HG03064 (cell line): ENCODE measurements at regions not wholly inside any gene's neighbourhood (a gene's known extent, or its start where the extent isn't known, plus 50 kb on each side); places are given as distances from the start of the nearest gene placed in this dataset.

Experiments used
- ATAC-seq: cut with Tn5 transposase; IDR thresholded peaks from one replicate; pipeline ENCODE4 v1.9.1; 2021; ENCODE audit warnings: low read depth; ENCODE audit not compliant: unreplicated experiment

GRCh38 chr16:79776243-79776847 is 175.8 kb upstream of the MAF start:
- no peak for ATAC-seq

GRCh38 chr16:79772784-79773183 is 172.2 kb upstream of the MAF start:
- no peak for ATAC-seq

GRCh38 chr16:79772048-79772447 is 171.5 kb upstream of the MAF start:
- no peak for ATAC-seq

- peak; percentile 99 for ATAC-seq
These were observed 169.9 kb upstream of the MAF start for GRCh38 chr16:79770244-79771064.

- ATAC-seq = no peak
These were observed 169.3 kb upstream of the MAF start for GRCh38 chr16:79769928-79770243.

GRCh38 chr16:79769270-79769927 is 168.9 kb upstream of the MAF start:
- no peak for ATAC-seq

- ATAC-seq = no peak
These were observed 167.9 kb upstream of the MAF start for GRCh38 chr16:79768276-79768970.

- no peak for ATAC-seq
These were observed 167.1 kb upstream of the MAF start for GRCh38 chr16:79767421-79768275.

GRCh38 chr16:79765901-79766394 is 165.4 kb upstream of the MAF start:
- ATAC-seq = no peak

- ATAC-seq = no peak
These were observed 164.9 kb upstream of the MAF start for GRCh38 chr16:79765431-79765830.

- no peak for ATAC-seq
These were observed 164.0 kb upstream of the MAF start for GRCh38 chr16:79764415-79765110.

GRCh38 chr16:79762217-79762616 is 161.7 kb upstream of the MAF start:
- no peak for ATAC-seq

- no peak for ATAC-seq
These were observed 158.2 kb upstream of the MAF start for GRCh38 chr16:79758615-79759346.

- no peak for ATAC-seq
These were observed 157.4 kb upstream of the MAF start for GRCh38 chr16:79757968-79758367.

GRCh38 chr16:79757163-79757562 is 156.6 kb upstream of the MAF start:
- no peak for ATAC-seq

- ATAC-seq = no peak
These were observed 156.0 kb upstream of the MAF start for GRCh38 chr16:79756571-79756970.

- no peak for ATAC-seq
These were observed 154.0 kb upstream of the MAF start for GRCh38 chr16:79754501-79754900.

- ATAC-seq = no peak
These were observed 153.5 kb upstream of the MAF start for GRCh38 chr16:79754081-79754480.

GRCh38 chr16:79753286-79753685 is 152.7 kb upstream of the MAF start:
- ATAC-seq = no peak
